ENCODE measurements at regions not wholly inside any gene's neighbourhood (a gene's known extent, or its start where the extent isn't known, plus 50 kb on each side); places are given as distances from the start of the nearest gene placed in this dataset.

GRCh38 chr2:177327009-177327408 is 62.5 kb upstream of the NFE2L2 start:
- Histone ChIP-seq H3K27me3 (ENCODE audit: control insufficient read depth, extremely low read depth, insufficient read depth, low read length) (no peaks in the 10 kb centered on the region), H2AFZ (ENCODE audit: control insufficient read depth, low read length) (no peak overlapping the region)
- TF ChIP-seq CTCF (optimal IDR thresholded peaks at IDR 0.05 in 1 of 3, IDR thresholded peaks at IDR 0.05 in 1 of 3, conservative IDR thresholded peaks at IDR 0.05 in 1 of 3; ENCODE audit: extremely low read depth in 1 of 3, insufficient read depth in 2 of 3, low read length in 3 of 3) = no peak
- no peak for TF ChIP-seq EZH2 (IDR thresholded peaks at IDR 0.05; ENCODE audit: low read length)

GRCh38 chr2:177328056-177328455 is 63.5 kb upstream of the NFE2L2 start:
- H3K9ac ChIP-seq (ENCODE audit: control insufficient read depth, extremely low read depth, insufficient read depth, low read length) = no peak overlapping the region
- H3K9me3 ChIP-seq (ENCODE audit: control insufficient read depth, low read depth, low read length) = no peaks in the 10 kb centered on the region
- H3K79me2 ChIP-seq (ENCODE audit: control insufficient read depth, insufficient read depth, low read length) = no peaks in the 10 kb centered on the region
- H3K36me3 ChIP-seq (ENCODE audit: control insufficient read depth in 2 of 2, extremely low read depth in 1 of 2, insufficient read depth in 2 of 2, low read length in 2 of 2) = no peaks in the 10 kb centered on the region
- H3K27ac ChIP-seq (ENCODE audit: control insufficient read depth, insufficient read depth, low read length) = no peak overlapping the region
- FAIRE-seq = no peak
- TF ChIP-seq EZH2 (IDR thresholded peaks at IDR 0.05; ENCODE audit: low read length) (no peak), CTCF (optimal IDR thresholded peaks at IDR 0.05 in 1 of 3, IDR thresholded peaks at IDR 0.05 in 1 of 3, conservative IDR thresholded peaks at IDR 0.05 in 1 of 3; ENCODE audit: extremely low read depth in 1 of 3, insufficient read depth in 2 of 3, low read length in 3 of 3) (no peak)
- H3K27me3 ChIP-seq (ENCODE audit: control insufficient read depth, extremely low read depth, insufficient read depth, low read length) = no peaks in the 10 kb centered on the region
- H2AFZ ChIP-seq (ENCODE audit: control insufficient read depth, low read length) = no peak overlapping the region
- peaks cover 41% of the 10 kb centered on the region for H3K4me1 ChIP-seq (ENCODE audit: control insufficient read depth, extremely low read depth, insufficient read depth, low read length)
- no peak overlapping the region for H3K4me2 ChIP-seq (ENCODE audit: control insufficient read depth, extremely low read depth, insufficient read depth, low read depth, low read length)
- H3K9me1 ChIP-seq (ENCODE audit: control insufficient read depth, extremely low read depth, insufficient read depth, low read length) = no peaks in the 10 kb centered on the region
- dilution Hi-C loops (cut with MboI; ENCODE audit: extremely low pct_ligation_motif_present, low sequenced_read_pairs) = no loop called here
- DNase-seq (ENCODE audit: low read depth, low spot score) = no peak
- H4K20me1 ChIP-seq (ENCODE audit: control insufficient read depth, extremely low read depth, insufficient read depth, low read length) = no peaks in the 10 kb centered on the region
- H3K4me3 ChIP-seq (ENCODE audit: control insufficient read depth in 2 of 3, extremely low read depth in 1 of 3, insufficient read depth in 2 of 3, low read depth in 1 of 3, low read length in 3 of 3) = no peak overlapping the region

More at GRCh38 chr2:177327009-177327408, 62.5 kb upstream of the NFE2L2 start:
- Histone ChIP-seq H3K9ac (ENCODE audit: control insufficient read depth, extremely low read depth, insufficient read depth, low read length) (no peak overlapping the region), H4K20me1 (ENCODE audit: control insufficient read depth, extremely low read depth, insufficient read depth, low read length) (no peaks in the 10 kb centered on the region), H3K4me3 (ENCODE audit: control insufficient read depth in 2 of 3, extremely low read depth in 1 of 3, insufficient read depth in 2 of 3, low read depth in 1 of 3, low read length in 3 of 3) (no peak overlapping the region), H3K36me3 (ENCODE audit: control insufficient read depth in 2 of 2, extremely low read depth in 1 of 2, insufficient read depth in 2 of 2, low read length in 2 of 2) (no peaks in the 10 kb centered on the region), H3K4me2 (ENCODE audit: control insufficient read depth, extremely low read depth, insufficient read depth, low read depth, low read length) (no peak overlapping the region), H3K4me1 (ENCODE audit: control insufficient read depth, extremely low read depth, insufficient read depth, low read length) (peaks cover 48% of the 10 kb centered on the region), H3K9me1 (ENCODE audit: control insufficient read depth, extremely low read depth, insufficient read depth, low read length) (no peaks in the 10 kb centered on the region), H3K27ac (ENCODE audit: control insufficient read depth, insufficient read depth, low read length) (no peak overlapping the region), H3K9me3 (ENCODE audit: control insufficient read depth, low read depth, low read length) (no peaks in the 10 kb centered on the region), H3K79me2 (ENCODE audit: control insufficient read depth, insufficient read depth, low read length) (no peaks in the 10 kb centered on the region)
- dilution Hi-C loops (cut with MboI; ENCODE audit: extremely low pct_ligation_motif_present, low sequenced_read_pairs) = no loop called here
- DNase-seq (ENCODE audit: low read depth, low spot score) = no peak
- no peak for FAIRE-seq

Data from keratinocyte (primary cell).